ENCODE measurements at regions not wholly inside any gene's neighbourhood (a gene's known extent, or its start where the extent isn't known, plus 50 kb on each side); places are given as distances from the start of the nearest gene placed in this dataset.
A peak's percentile ranks its signal among the peaks of the same experiment; 100 is the strongest.

DNA sequence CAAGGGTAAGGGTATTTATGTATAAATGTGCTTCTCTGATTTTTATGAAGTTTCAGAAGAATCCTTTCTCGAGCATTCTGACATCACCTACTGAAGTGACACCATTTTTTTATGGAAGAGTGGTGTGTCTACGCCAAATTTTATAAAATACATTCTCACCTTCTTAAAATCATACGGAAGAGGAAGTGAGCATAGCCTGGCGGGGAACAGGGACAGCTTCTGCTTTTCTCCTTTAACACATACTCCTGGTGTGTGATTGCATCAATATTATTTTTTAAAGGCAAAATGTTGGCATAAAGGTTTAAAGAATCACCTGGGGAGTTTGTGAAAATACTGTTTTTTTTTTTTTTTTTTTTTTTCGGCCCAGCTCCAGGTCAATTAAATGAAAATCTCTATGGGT lies 733.6 kb upstream of the MAN1A1 start:
- Histone ChIP-seq H3K27me3 (ENCODE audit: control insufficient read depth, insufficient read depth, low read length) (no peaks in the 10 kb centered on the region), H3K36me3 (ENCODE audit: control insufficient read depth, insufficient read depth, low read length) (no peaks in the 10 kb centered on the region), H3K4me3 (ENCODE audit: low read depth, low read length) (no peak overlapping the region)
- ChIA-PET CTCF (interaction anchor here (0.6 kb wide), 1 partner anchor 80 kb away, joined by 3 read pairs; no protein-coding TSS in a partner anchor), POLR2A (no interaction called here)
- no peak for DNase-seq (ENCODE audit: low read depth)
- TF ChIP-seq, protein P1, sequence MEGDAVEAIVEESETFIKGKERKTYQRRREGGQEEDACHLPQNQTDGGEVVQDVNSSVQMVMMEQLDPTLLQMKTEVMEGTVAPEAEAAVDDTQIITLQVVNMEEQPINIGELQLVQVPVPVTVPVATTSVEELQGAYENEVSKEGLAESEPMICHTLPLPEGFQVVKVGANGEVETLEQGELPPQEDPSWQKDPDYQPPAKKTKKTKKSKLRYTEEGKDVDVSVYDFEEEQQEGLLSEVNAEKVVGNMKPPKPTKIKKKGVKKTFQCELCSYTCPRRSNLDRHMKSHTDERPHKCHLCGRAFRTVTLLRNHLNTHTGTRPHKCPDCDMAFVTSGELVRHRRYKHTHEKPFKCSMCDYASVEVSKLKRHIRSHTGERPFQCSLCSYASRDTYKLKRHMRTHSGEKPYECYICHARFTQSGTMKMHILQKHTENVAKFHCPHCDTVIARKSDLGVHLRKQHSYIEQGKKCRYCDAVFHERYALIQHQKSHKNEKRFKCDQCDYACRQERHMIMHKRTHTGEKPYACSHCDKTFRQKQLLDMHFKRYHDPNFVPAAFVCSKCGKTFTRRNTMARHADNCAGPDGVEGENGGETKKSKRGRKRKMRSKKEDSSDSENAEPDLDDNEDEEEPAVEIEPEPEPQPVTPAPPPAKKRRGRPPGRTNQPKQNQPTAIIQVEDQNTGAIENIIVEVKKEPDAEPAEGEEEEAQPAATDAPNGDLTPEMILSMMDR (IDR thresholded peaks at IDR 0.05; ENCODE audit: insufficient read depth, low read depth, low read length) = no peak

DNA sequence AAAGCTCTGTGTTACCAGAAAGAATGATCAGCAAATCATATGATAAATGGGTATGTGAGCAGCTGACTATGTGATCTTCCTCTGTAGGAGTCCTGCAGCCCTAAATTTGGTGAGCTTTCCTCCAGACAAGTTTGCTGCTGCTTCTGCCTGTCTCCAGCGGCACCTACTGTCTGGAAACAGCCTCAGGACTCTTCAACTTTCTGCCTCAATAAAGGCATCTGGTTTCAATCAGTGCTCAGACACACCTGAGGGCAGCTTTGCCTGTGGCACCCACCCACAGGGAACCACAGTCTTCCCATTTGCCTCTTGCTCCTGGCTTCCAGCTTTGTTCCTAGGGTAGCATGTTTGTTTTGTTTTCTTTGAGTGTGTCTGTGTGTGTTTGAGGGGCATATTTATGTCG lies 727.9 kb upstream of the MAN1A1 start:
- CTCF ChIA-PET = no interaction called here
- DNase-seq (ENCODE audit: low read depth) = no peak
- TF ChIP-seq, protein P1 (IDR thresholded peaks at IDR 0.05; ENCODE audit: insufficient read depth, low read depth, low read length) = no peak
- POLR2A ChIA-PET = no interaction called here
- Histone ChIP-seq H3K4me3 (ENCODE audit: low read depth, low read length) (no peak overlapping the region), H3K27me3 (ENCODE audit: control insufficient read depth, insufficient read depth, low read length) (no peaks in the 10 kb centered on the region), H3K36me3 (ENCODE audit: control insufficient read depth, insufficient read depth, low read length) (no peaks in the 10 kb centered on the region)

DNA sequence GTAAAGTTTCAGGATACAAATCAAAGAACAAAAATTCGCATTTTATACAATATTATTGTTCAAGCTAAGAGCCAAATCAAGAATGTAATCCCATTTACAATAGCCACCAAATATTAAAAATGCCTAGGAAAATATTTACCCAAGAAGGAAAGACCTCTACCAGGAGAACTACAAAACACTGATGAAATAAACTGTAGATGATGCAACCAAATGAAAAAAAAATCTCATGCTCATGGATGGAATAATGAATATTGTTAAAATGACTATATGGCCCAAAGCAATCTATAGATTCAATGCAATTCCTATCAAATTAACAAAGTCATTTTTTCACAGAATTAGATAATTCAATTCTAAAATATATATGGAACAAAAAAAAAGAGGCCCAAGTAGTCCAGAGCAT lies 708.8 kb upstream of the MAN1A1 start:
- Histone ChIP-seq H3K4me3 (ENCODE audit: low read depth, low read length) (no peak overlapping the region), H3K27me3 (ENCODE audit: control insufficient read depth, insufficient read depth, low read length) (no peaks in the 10 kb centered on the region), H3K36me3 (ENCODE audit: control insufficient read depth, insufficient read depth, low read length) (no peaks in the 10 kb centered on the region)
- no peak for DNase-seq (ENCODE audit: low read depth)
- TF ChIP-seq, protein P1 (IDR thresholded peaks at IDR 0.05; ENCODE audit: insufficient read depth, low read depth, low read length) = no peak
- ChIA-PET POLR2A (no interaction called here), CTCF (no interaction called here)

DNA sequence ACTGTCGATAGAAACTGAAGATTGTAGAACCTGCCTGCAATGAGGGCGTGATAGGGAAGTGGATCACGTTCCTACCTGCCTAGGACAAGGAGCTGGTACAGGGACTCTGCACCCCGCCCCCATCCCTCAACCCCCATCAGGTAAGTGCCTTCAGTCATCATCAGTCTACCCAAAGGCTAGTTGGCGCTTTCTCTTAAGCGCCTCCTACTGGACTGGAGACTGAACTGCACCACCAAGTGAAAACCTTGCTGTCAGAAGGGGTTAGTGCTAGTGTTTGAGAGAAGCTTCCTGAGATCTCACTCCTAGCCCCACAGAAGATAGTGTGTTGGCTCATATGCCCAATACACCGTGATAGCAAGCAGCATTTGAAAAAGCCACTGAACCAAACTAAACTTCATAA lies 706.5 kb upstream of the MAN1A1 start:
- ChIA-PET POLR2A (no interaction called here), CTCF (no interaction called here)
- TF ChIP-seq, protein P1 (IDR thresholded peaks at IDR 0.05; ENCODE audit: insufficient read depth, low read depth, low read length) = peak; percentile 5; the same call in 1 of the 2 replicates
- no peak overlapping the region for H3K4me3 ChIP-seq (ENCODE audit: low read depth, low read length)
- no peaks in the 10 kb centered on the region for H3K36me3 ChIP-seq (ENCODE audit: control insufficient read depth, insufficient read depth, low read length)
- no peaks in the 10 kb centered on the region for H3K27me3 ChIP-seq (ENCODE audit: control insufficient read depth, insufficient read depth, low read length)
- no peak for DNase-seq (ENCODE audit: low read depth)

DNA sequence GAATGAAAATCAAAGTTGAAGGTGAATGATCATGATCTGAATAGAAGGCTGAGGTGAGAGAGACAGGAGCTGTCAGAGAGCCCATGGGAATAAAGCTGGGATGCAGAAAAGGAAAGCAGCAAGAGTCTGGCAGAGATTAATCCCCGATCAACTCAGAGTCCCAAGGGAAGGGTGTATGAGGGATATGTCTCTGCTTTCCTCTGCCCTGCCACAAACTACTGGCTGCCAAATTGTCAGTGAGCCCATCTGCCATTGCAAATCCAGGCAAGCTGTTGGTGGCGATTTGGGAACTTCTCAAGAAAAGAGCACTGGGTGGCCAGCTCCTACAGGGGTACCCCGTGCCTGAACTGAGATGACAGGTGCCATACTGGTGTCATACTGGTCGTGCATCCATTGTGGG lies 705.5 kb upstream of the MAN1A1 start:
- ChIA-PET POLR2A (no interaction called here), CTCF (interaction anchor here (1.0 kb wide), 1 partner anchor 15 kb away, joined by 3 read pairs; no protein-coding TSS in a partner anchor)
- Histone ChIP-seq H3K4me3 (ENCODE audit: low read depth, low read length) (no peak overlapping the region), H3K36me3 (ENCODE audit: control insufficient read depth, insufficient read depth, low read length) (no peaks in the 10 kb centered on the region), H3K27me3 (ENCODE audit: control insufficient read depth, insufficient read depth, low read length) (no peaks in the 10 kb centered on the region)
- no peak for DNase-seq (ENCODE audit: low read depth)
- TF ChIP-seq, protein P1 (IDR thresholded peaks at IDR 0.05; ENCODE audit: insufficient read depth, low read depth, low read length) = no peak
